ENCODE measurements at regions not wholly inside any gene's neighbourhood (a gene's known extent, or its start where the extent isn't known, plus 50 kb on each side); places are given as distances from the start of the nearest gene placed in this dataset.

DNA sequence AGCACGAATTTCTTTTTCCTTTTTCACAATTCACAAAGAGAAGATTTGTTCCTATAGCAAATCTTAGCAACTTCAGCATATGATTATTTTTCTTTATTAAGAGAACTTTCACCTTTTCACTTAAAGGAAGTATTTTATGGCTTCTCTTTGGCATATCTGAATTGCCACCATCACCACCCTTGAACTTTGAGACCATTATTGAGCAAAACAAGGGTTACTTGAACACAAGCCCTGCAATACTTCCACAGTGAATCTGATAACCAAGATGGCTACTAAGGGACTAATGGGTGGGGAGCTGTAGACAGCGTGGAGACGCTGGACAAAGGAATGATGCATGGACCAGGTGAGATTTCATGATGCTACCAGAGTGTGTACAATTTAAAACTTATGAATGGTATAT is 815.0 kb downstream of the LRRIQ3 start:
- TF ChIP-seq, protein P1, sequence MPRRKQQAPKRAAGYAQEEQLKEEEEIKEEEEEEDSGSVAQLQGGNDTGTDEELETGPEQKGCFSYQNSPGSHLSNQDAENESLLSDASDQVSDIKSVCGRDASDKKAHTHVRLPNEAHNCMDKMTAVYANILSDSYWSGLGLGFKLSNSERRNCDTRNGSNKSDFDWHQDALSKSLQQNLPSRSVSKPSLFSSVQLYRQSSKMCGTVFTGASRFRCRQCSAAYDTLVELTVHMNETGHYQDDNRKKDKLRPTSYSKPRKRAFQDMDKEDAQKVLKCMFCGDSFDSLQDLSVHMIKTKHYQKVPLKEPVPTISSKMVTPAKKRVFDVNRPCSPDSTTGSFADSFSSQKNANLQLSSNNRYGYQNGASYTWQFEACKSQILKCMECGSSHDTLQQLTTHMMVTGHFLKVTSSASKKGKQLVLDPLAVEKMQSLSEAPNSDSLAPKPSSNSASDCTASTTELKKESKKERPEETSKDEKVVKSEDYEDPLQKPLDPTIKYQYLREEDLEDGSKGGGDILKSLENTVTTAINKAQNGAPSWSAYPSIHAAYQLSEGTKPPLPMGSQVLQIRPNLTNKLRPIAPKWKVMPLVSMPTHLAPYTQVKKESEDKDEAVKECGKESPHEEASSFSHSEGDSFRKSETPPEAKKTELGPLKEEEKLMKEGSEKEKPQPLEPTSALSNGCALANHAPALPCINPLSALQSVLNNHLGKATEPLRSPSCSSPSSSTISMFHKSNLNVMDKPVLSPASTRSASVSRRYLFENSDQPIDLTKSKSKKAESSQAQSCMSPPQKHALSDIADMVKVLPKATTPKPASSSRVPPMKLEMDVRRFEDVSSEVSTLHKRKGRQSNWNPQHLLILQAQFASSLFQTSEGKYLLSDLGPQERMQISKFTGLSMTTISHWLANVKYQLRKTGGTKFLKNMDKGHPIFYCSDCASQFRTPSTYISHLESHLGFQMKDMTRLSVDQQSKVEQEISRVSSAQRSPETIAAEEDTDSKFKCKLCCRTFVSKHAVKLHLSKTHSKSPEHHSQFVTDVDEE (CRISPR knock-in tag; IDR thresholded peaks at IDR 0.05), result no peak
- no peak for TF ChIP-seq ARNTL (CRISPR knock-in tag; IDR thresholded peaks at IDR 0.05; ENCODE audit: borderline replicate concordance, low read depth)
- TF ChIP-seq ZC3H10 (CRISPR knock-in tag; IDR thresholded peaks at IDR 0.05), result no peak
